Upper lobe of left lung (tissue), 6 donors: ENCODE measurements at regions not wholly inside any gene's neighbourhood (a gene's known extent, or its start where the extent isn't known, plus 50 kb on each side); places are given as distances from the start of the nearest gene placed in this dataset.
A peak's percentile ranks its signal among the peaks of the same experiment; 100 is the strongest.

Experiments
- ATAC-seq, 2 donors: fragments of 200-7000 bp; cut with Tn5 transposase; one replicate each; pipeline ENCODE4 v1.9.1; 2022; ENCODE audit warnings: mild to moderate bottlenecking in 2 of 2, moderate library complexity in 2 of 2; ENCODE audit not compliant: low FRiP score in 2 of 2
- DNase-seq, 2 donors: peaks; one replicate each; pipeline ENCODE4 v3.0.0-alpha.2; 2019 to 2020
- H3K27ac ChIP-seq, 4 donors: fragments of 200-600 bp; sonication (generic); one replicate each; pipeline ENCODE4 v1.5.1; 2016 to 2019
- H3K27me3 ChIP-seq, 4 donors: fragments of 200-600 bp; sonication (generic); one replicate each; pipeline ENCODE4 v1.5.1; 2017 to 2019
- H3K36me3 ChIP-seq, 4 donors: fragments of 200-600 bp; sonication (generic); one replicate each; pipeline ENCODE4 v1.5.1; 2016 to 2019
- H3K4me1 ChIP-seq, 4 donors: fragments of 200-600 bp; sonication (generic); one replicate each; pipeline ENCODE4 v1.5.1; 2018 to 2019
- H3K4me3 ChIP-seq, 4 donors: fragments of 200-600 bp; sonication (generic); one replicate each; pipeline ENCODE4 v1.5.1; 2017 to 2019; ENCODE audit warnings: mild to moderate bottlenecking in 2 of 4, moderate library complexity in 1 of 4
- H3K9me3 ChIP-seq, 4 donors: fragments of 200-600 bp; sonication (generic); one replicate each; pipeline ENCODE4 v1.5.1; 2018 to 2019
- CTCF ChIP-seq, 6 experiments: fragments of 450-650 bp in 4 of 6; fragments of 200-600 bp in 2 of 6; sonication (generic) in 2 of 6; IDR thresholded peaks; one replicate each; pipeline ENCODE4 v1.5.1; 2016 to 2019; ENCODE audit warnings: antibody characterized with exemption in 6 of 6
- EP300 ChIP-seq, 4 donors: sonication (generic); formaldehyde crosslinking; IDR thresholded peaks; one replicate each; pipeline ENCODE4 v1.5.1; 2017; ENCODE audit warnings: antibody characterized with exemption in 4 of 4, control low read depth in 2 of 4
- POLR2A ChIP-seq, 4 donors: fragments of 450-650 bp; IDR thresholded peaks; one replicate each; pipeline ENCODE4 v1.5.1; 2016 to 2017; ENCODE audit warnings: antibody characterized with exemption in 4 of 4, mild to moderate bottlenecking in 2 of 4
- POLR2AphosphoS5 ChIP-seq, 2 donors: sonication (generic); formaldehyde crosslinking; IDR thresholded peaks; one replicate each; pipeline ENCODE4 v1.5.1; 2017; ENCODE audit warnings: antibody characterized with exemption in 2 of 2
- WGBS, 2 donors: methylation state at CpG; one replicate each; pipeline ENCODE4 v1.1.5; 2017 to 2018; 5-methylcytosine and 5-hydroxymethylcytosine counted together
- donor health status: DM: no; HTN: no; CAD: no; lungs with moderate emphysema.
- donor health status: DM: no; HTN: yes; CAD: no; lungs with severe emphysema.

- H3K36me3 ChIP-seq, result no peaks in the 10 kb centered on the region
- TF ChIP-seq EP300 (IDR thresholded peaks at IDR 0.05) (no peak), CTCF (IDR thresholded peaks at IDR 0.05) (no peak), POLR2A (IDR thresholded peaks at IDR 0.05) (no peak), POLR2AphosphoS5 (IDR thresholded peaks at IDR 0.05) (no peak)
- no peaks in the 10 kb centered on the region for H3K4me1 ChIP-seq
- 72 to 75% methylated on average over 4 of the region's 4 CpGs for WGBS, 2 donors
- H3K27me3 ChIP-seq, result no peaks in the 10 kb centered on the region
- H3K9me3 ChIP-seq, result no peaks in the 10 kb centered on the region
- H3K27ac ChIP-seq, result no peak overlapping the region
- DNase-seq, result no peak
- no peak overlapping the region for H3K4me3 ChIP-seq
- no peak for ATAC-seq
These were observed 63.3 kb upstream of the DAAM1 start for GRCh38 chr14:59125156-59125555.

- H3K9me3 ChIP-seq, result no peaks in the 10 kb centered on the region
- H3K27ac ChIP-seq, result no peak overlapping the region
- WGBS, 2 donors, result 35 to 42% methylated on average over 4 of the region's 4 CpGs
- no peak overlapping the region for H3K4me3 ChIP-seq
- no peak for DNase-seq
- H3K36me3 ChIP-seq, result no peaks in the 10 kb centered on the region
- peak; percentile 72 to 89 for ATAC-seq
- peaks cover 0 to 3% (median 0%) of the 10 kb centered on the region in 4 donors for H3K4me1 ChIP-seq
- no peaks in the 10 kb centered on the region for H3K27me3 ChIP-seq
- TF ChIP-seq POLR2A (IDR thresholded peaks at IDR 0.05) (no peak), CTCF (IDR thresholded peaks at IDR 0.05) (peak; percentile 54 to 85 (median 74))
These were observed 61.6 kb upstream of the DAAM1 start for GRCh38 chr14:59126714-59127436.

- no peak overlapping the region for H3K27ac ChIP-seq
- WGBS, 2 donors, result 58 to 69% methylated on average over 1 of the region's 1 CpG
- no peaks in the 10 kb centered on the region for H3K36me3 ChIP-seq
- DNase-seq, result no peak
- peaks cover 0 to 5% (median 0%) of the 10 kb centered on the region in 4 donors for H3K4me1 ChIP-seq
- no peaks in the 10 kb centered on the region for H3K9me3 ChIP-seq
- no peak for ATAC-seq
- no peak overlapping the region for H3K4me3 ChIP-seq
- no peaks in the 10 kb centered on the region for H3K27me3 ChIP-seq
- TF ChIP-seq POLR2A (IDR thresholded peaks at IDR 0.05) (no peak), POLR2AphosphoS5 (IDR thresholded peaks at IDR 0.05) (no peak), EP300 (IDR thresholded peaks at IDR 0.05) (no peak), CTCF (IDR thresholded peaks at IDR 0.05) (no peak)
These were observed 61.1 kb upstream of the DAAM1 start for GRCh38 chr14:59127437-59127732.

GRCh38 chr14:59130462-59130861 is 58.0 kb upstream of the DAAM1 start:
- H3K27ac ChIP-seq, result no peak overlapping the region
- DNase-seq (no peak), ATAC-seq (no peak)
- H3K4me1 ChIP-seq, result peaks cover 0 to 5% (median 2%) of the 10 kb centered on the region in 4 donors
- WGBS, 2 donors, result 82 to 90% methylated on average over 7 of the region's 7 CpGs
- no peaks in the 10 kb centered on the region for H3K36me3 ChIP-seq
- no peaks in the 10 kb centered on the region for H3K9me3 ChIP-seq
- H3K27me3 ChIP-seq, result no peaks in the 10 kb centered on the region
- no peak overlapping the region for H3K4me3 ChIP-seq
- TF ChIP-seq EP300 (IDR thresholded peaks at IDR 0.05), result no peak
- TF ChIP-seq POLR2AphosphoS5 (IDR thresholded peaks at IDR 0.05), result no peak
- no peak for TF ChIP-seq CTCF (IDR thresholded peaks at IDR 0.05)
- TF ChIP-seq POLR2A (IDR thresholded peaks at IDR 0.05), result no peak
